PC-3 (cell line): ENCODE measurements at regions not wholly inside any gene's neighbourhood (a gene's known extent, or its start where the extent isn't known, plus 50 kb on each side); places are given as distances from the start of the nearest gene placed in this dataset.

ENCODE experiments used
- ATAC-seq: fragments of 200-7000 bp; cut with Tn5 transposase; 2 replicates; pipeline ENCODE4 v1.9.1; 2020; ENCODE audit warnings: mild to moderate bottlenecking, moderate library complexity
- BruUV-seq: library from RNA; stranded (reverse); fragments of 400-500 nt; replicated peaks from 2 replicates; lab custom pipeline; 2021; lab: Mats Ljungman, UMichigan
- CTCF ChIA-PET: fragments of 300-600 bp; sonication (Branson Sonifier 250); formaldehyde crosslinking; loops from one replicate; lab custom pipeline; 2022; ENCODE audit warnings: antibody characterized with exemption; lab: Charles Lee
- POLR2A ChIA-PET: fragments of 300-600 bp; sonication (Branson Sonifier 250); formaldehyde crosslinking; loops from one replicate; lab custom pipeline; 2022; ENCODE audit warnings: antibody characterized with exemption; ENCODE audit not compliant: unreplicated experiment; lab: Charles Lee
- DNase-seq: peaks from one replicate; pipeline ENCODE4 v3.0.0-alpha.2; 2015
- H2AFZ ChIP-seq: fragments of 300-600 bp; sonication (generic); 2 replicates; pipeline ENCODE4 v1.6.0; 2016; ENCODE audit warnings: antibody characterized with exemption, low read length
- H3F3A ChIP-seq: fragments of 300-600 bp; sonication (generic); one replicate; pipeline ENCODE4 v1.6.0; 2017; ENCODE audit warnings: antibody characterized with exemption, low read length, control low read depth, mild to moderate bottlenecking; ENCODE audit not compliant: unreplicated experiment
- H3K27ac ChIP-seq: fragments of 300-600 bp; sonication (generic); 2 replicates; pipeline ENCODE4 v1.5.1; 2016; ENCODE audit warnings: mild to moderate bottlenecking, low read length
- H3K27me3 ChIP-seq: fragments of 300-600 bp; sonication (generic); 2 replicates; pipeline ENCODE4 v1.6.1; 2016; ENCODE audit warnings: low read length, mixed read lengths
- H3K36me3 ChIP-seq: fragments of 300-600 bp; sonication (generic); 2 replicates; pipeline ENCODE4 v1.6.1; 2016; ENCODE audit warnings: low read depth, mixed run types, low read length, mixed read lengths
- H3K4me1 ChIP-seq: fragments of 300-600 bp; sonication (generic); 2 replicates; pipeline ENCODE4 v1.5.1; 2016; ENCODE audit warnings: low read length; ENCODE audit not compliant: insufficient read depth
- H3K4me2 ChIP-seq: fragments of 300-600 bp; sonication (generic); 2 replicates; pipeline ENCODE4 v1.6.0; 2016; ENCODE audit warnings: low read length
- H3K4me3 ChIP-seq: fragments of 300-600 bp; sonication (generic); 2 replicates; pipeline ENCODE4 v1.5.1; 2016; ENCODE audit warnings: mild to moderate bottlenecking, low read length, mixed read lengths
- H3K79me2 ChIP-seq: fragments of 300-600 bp; sonication (generic); 2 replicates; pipeline ENCODE4 v1.6.1; 2017; ENCODE audit warnings: low read length, mixed read lengths
- H3K9ac ChIP-seq: fragments of 300-600 bp; sonication (generic); 2 replicates; pipeline ENCODE4 v1.6.0; 2016; ENCODE audit warnings: mild to moderate bottlenecking, low read length
- H3K9me2 ChIP-seq: fragments of 300-600 bp; sonication (generic); replicated peaks from 2 replicates; pipeline ENCODE4 v1.6.1; 2016; ENCODE audit warnings: mixed run types, low read length, mixed read lengths
- H3K9me3 ChIP-seq: fragments of 300-600 bp; sonication (generic); 2 replicates; pipeline ENCODE4 v1.6.1; 2016; ENCODE audit warnings: low read length, mixed read lengths
- H4K20me1 ChIP-seq: fragments of 300-600 bp; sonication (generic); 2 replicates; pipeline ENCODE4 v1.6.1; 2016; ENCODE audit warnings: low read length, mixed read lengths
- EZH2 ChIP-seq: fragments of 300-600 bp; sonication (generic); IDR thresholded peaks from one replicate; pipeline ENCODE4 v1.6.1; 2017; ENCODE audit warnings: antibody characterized with exemption, mild to moderate bottlenecking, low read length; ENCODE audit not compliant: unreplicated experiment
- EZH2phosphoT487 ChIP-seq: fragments of 300-600 bp; sonication (generic); IDR thresholded peaks from 2 replicates; pipeline ENCODE4 v1.6.1; 2018; ENCODE audit warnings: mild to moderate bottlenecking, antibody characterized with exemption, low read length, borderline replicate concordance
- intact Hi-C: fragments of 100-400 bp; cut with micrococcal nuclease; formaldehyde crosslinking; loops from 2 replicates; pipeline ENCODE4 v1.9.0; 2023
- TF ChIP-seq, protein P1 (sequence below): fragments of 300-600 bp; sonication (generic); conservative IDR thresholded peaks from 2 replicates; pipeline ENCODE4 v1.5.1; 2017; ENCODE audit warnings: antibody characterized with exemption, low read depth, mild to moderate bottlenecking, low read length

DNA sequence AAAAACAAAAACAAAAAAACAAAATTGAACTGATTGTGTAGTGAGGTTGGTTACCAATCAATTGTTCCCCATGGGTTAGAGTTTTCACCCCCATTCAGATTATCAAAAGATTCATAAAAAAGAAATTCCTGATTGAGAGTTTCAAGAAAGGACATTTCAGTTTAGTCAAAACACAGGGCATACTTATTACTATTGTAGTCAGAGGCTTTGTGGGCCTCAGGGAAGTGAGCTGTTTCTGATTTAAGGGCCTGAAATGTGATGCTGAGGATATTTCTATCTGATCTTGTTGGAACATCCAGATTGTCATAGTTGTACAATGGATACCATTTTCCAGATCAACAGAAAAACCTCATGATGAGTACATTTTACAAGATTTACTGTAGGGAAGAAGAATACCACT, 368.1 kb upstream of the NETO1 start:
- Histone ChIP-seq H3K4me3 (no peak overlapping the region), H3K36me3 (no peaks in the 10 kb centered on the region), H2AFZ (no peak overlapping the region), H3K4me2 (peak overlapping the region; percentile 18), H3K4me1 (peaks cover 12% of the 10 kb centered on the region), H3K9me2 (no peaks in the 10 kb centered on the region), H3F3A (no peaks in the 10 kb centered on the region), H3K9ac (no peak overlapping the region), H3K9me3 (no peaks in the 10 kb centered on the region), H3K27me3 (no peaks in the 10 kb centered on the region), H4K20me1 (no peaks in the 10 kb centered on the region), H3K79me2 (no peaks in the 10 kb centered on the region), H3K27ac (peak overlapping the region; percentile 50)
- TSS peak; percentile 80 for BruUV-seq
- ChIA-PET CTCF (no interaction called here), POLR2A (no interaction called here)
- DNase-seq: peak; percentile 4
- intact Hi-C loops: loop anchor here (2.0 kb wide), 1 partner anchor 47 kb away; no protein-coding TSS in a partner anchor
- ATAC-seq: no peak
- TF ChIP-seq, protein P1, sequence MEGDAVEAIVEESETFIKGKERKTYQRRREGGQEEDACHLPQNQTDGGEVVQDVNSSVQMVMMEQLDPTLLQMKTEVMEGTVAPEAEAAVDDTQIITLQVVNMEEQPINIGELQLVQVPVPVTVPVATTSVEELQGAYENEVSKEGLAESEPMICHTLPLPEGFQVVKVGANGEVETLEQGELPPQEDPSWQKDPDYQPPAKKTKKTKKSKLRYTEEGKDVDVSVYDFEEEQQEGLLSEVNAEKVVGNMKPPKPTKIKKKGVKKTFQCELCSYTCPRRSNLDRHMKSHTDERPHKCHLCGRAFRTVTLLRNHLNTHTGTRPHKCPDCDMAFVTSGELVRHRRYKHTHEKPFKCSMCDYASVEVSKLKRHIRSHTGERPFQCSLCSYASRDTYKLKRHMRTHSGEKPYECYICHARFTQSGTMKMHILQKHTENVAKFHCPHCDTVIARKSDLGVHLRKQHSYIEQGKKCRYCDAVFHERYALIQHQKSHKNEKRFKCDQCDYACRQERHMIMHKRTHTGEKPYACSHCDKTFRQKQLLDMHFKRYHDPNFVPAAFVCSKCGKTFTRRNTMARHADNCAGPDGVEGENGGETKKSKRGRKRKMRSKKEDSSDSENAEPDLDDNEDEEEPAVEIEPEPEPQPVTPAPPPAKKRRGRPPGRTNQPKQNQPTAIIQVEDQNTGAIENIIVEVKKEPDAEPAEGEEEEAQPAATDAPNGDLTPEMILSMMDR: no peak
- no peak for TF ChIP-seq EZH2
- TF ChIP-seq EZH2phosphoT487: no peak

DNA sequence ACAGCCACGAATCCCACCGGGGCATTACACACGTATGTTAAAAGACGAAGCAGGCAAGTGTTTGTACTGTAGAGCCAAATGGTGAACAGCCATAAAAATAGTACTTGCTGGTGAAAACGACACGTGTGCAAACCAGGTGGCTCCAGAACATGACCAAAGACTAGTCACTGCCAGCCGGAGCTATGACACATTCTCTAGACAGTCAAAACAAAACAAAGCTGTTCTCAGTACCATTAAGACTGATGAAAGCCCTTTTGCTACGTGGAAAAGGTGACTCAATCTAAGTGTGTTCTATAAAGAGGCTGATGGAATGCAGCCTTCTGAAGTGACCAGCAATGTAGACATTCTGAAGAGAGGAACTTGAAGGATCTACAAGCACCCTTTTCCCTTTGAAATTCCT, 367.7 kb upstream of the NETO1 start:
- H3K9ac ChIP-seq: no peak overlapping the region
- intact Hi-C loops: loop anchor here (2.0 kb wide), 1 partner anchor 47 kb away; no protein-coding TSS in a partner anchor

DNA sequence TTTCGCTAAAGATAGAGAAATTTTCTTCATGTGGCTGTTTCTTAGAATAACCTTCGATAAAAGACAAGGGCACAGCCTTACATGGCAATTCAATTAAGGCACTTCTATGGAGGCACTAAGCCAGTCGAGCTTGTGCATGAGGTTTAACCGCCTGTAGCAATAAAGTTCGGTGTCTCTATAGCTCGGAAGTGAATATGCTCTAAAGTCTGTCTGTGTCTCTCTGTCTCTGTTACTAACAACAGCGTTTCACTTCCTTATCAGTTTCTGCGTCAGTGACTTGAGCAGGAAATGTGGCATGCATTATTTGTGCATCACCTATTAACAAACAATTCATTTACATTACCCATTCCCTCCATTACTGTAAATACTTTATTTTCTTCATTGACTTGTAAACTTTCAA, 365.1 kb upstream of the NETO1 start:
- no peaks in the 10 kb centered on the region for H3F3A ChIP-seq
- intact Hi-C loops: no loop called here
- no peaks in the 10 kb centered on the region for H3K9me3 ChIP-seq
- DNase-seq (no peak), ATAC-seq (no peak)
- H3K9me2 ChIP-seq: no peaks in the 10 kb centered on the region
- ChIA-PET CTCF (no interaction called here), POLR2A (no interaction called here)
- BruUV-seq: no TSS peak
- TF ChIP-seq, protein P1: no peak
- TF ChIP-seq EZH2 (no peak), EZH2phosphoT487 (no peak)
- H3K79me2 ChIP-seq: no peaks in the 10 kb centered on the region
- no peaks in the 10 kb centered on the region for H3K27me3 ChIP-seq
- peaks cover 12% of the 10 kb centered on the region for H3K4me1 ChIP-seq
- H3K4me2 ChIP-seq: no peak overlapping the region
- no peak overlapping the region for H3K9ac ChIP-seq
- H3K36me3 ChIP-seq: no peaks in the 10 kb centered on the region
- no peak overlapping the region for H2AFZ ChIP-seq
- H4K20me1 ChIP-seq: no peaks in the 10 kb centered on the region
- no peak overlapping the region for H3K27ac ChIP-seq
- H3K4me3 ChIP-seq: no peak overlapping the region

More for the DNA sequence above, 367.7 kb upstream of the NETO1 start:
- TF ChIP-seq, protein P1: no peak
- TF ChIP-seq EZH2phosphoT487: no peak
- no peak for TF ChIP-seq EZH2
- Histone ChIP-seq H3K27me3 (no peaks in the 10 kb centered on the region), H3K9me2 (no peaks in the 10 kb centered on the region), H3K27ac (peak overlapping the region; percentile 50), H3K4me3 (no peak overlapping the region), H3F3A (no peaks in the 10 kb centered on the region), H4K20me1 (no peaks in the 10 kb centered on the region), H3K9me3 (no peaks in the 10 kb centered on the region), H3K4me2 (peak overlapping the region; percentile 18), H3K36me3 (no peaks in the 10 kb centered on the region), H3K79me2 (no peaks in the 10 kb centered on the region), H3K4me1 (peaks cover 12% of the 10 kb centered on the region), H2AFZ (peak overlapping the region; percentile 43; the same call in 1 of the 2 replicates)
- CTCF ChIA-PET: no interaction called here
- POLR2A ChIA-PET: no interaction called here
- ATAC-seq (peak; percentile 100), DNase-seq (peak; percentile 93)
- BruUV-seq: no TSS peak
